ENCODE measurements at regions not wholly inside any gene's neighbourhood (a gene's known extent, or its start where the extent isn't known, plus 50 kb on each side); places are given as distances from the start of the nearest gene placed in this dataset.

DNA sequence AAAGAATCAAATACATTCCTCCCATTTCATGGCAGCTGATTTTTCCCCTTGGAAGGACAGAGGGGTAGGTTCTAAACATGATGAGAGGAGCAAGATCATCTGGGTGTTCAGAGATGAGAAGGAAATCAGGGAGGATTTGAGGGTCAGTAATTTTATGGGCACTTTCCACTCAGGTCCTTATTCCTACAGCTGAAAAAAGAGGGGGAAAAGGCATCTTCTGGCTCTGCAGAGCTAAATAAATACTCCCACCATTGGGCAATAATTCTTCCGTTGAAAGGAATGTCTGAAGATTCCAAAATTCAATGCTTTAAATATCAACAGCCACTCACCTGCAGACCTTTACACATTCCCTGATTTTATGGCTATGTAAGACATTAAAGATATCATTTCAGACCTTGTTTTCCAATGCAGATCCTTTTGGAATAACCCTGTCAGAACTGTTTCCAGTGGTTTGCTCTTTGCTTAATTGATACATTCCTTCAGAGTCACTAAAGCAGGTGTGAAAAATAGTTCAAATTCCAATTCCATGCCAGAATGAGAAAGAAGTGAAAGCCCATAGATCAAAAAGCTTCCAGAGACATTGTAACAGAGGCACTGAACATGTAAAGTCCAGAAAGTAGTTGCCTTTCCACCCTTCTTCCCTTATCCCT is 233.3 kb upstream of the KRR1 start:
- TF ChIP-seq, protein P1, sequence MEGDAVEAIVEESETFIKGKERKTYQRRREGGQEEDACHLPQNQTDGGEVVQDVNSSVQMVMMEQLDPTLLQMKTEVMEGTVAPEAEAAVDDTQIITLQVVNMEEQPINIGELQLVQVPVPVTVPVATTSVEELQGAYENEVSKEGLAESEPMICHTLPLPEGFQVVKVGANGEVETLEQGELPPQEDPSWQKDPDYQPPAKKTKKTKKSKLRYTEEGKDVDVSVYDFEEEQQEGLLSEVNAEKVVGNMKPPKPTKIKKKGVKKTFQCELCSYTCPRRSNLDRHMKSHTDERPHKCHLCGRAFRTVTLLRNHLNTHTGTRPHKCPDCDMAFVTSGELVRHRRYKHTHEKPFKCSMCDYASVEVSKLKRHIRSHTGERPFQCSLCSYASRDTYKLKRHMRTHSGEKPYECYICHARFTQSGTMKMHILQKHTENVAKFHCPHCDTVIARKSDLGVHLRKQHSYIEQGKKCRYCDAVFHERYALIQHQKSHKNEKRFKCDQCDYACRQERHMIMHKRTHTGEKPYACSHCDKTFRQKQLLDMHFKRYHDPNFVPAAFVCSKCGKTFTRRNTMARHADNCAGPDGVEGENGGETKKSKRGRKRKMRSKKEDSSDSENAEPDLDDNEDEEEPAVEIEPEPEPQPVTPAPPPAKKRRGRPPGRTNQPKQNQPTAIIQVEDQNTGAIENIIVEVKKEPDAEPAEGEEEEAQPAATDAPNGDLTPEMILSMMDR (IDR thresholded peaks at IDR 0.05; ENCODE audit: poor library complexity, severe bottlenecking), result no peak
- no peak for TF ChIP-seq EZH2 (IDR thresholded peaks at IDR 0.05; ENCODE audit: borderline replicate concordance, insufficient read depth, low read length, poor library complexity, severe bottlenecking)
- TF ChIP-seq RAD21 (conservative IDR thresholded peaks at IDR 0.05), result no peak
- TF ChIP-seq, protein P2, sequence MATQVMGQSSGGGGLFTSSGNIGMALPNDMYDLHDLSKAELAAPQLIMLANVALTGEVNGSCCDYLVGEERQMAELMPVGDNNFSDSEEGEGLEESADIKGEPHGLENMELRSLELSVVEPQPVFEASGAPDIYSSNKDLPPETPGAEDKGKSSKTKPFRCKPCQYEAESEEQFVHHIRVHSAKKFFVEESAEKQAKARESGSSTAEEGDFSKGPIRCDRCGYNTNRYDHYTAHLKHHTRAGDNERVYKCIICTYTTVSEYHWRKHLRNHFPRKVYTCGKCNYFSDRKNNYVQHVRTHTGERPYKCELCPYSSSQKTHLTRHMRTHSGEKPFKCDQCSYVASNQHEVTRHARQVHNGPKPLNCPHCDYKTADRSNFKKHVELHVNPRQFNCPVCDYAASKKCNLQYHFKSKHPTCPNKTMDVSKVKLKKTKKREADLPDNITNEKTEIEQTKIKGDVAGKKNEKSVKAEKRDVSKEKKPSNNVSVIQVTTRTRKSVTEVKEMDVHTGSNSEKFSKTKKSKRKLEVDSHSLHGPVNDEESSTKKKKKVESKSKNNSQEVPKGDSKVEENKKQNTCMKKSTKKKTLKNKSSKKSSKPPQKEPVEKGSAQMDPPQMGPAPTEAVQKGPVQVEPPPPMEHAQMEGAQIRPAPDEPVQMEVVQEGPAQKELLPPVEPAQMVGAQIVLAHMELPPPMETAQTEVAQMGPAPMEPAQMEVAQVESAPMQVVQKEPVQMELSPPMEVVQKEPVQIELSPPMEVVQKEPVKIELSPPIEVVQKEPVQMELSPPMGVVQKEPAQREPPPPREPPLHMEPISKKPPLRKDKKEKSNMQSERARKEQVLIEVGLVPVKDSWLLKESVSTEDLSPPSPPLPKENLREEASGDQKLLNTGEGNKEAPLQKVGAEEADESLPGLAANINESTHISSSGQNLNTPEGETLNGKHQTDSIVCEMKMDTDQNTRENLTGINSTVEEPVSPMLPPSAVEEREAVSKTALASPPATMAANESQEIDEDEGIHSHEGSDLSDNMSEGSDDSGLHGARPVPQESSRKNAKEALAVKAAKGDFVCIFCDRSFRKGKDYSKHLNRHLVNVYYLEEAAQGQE (IDR thresholded peaks at IDR 0.05; ENCODE audit: borderline replicate concordance), result no peak
- no peak for TF ChIP-seq SMC3 (conservative IDR thresholded peaks at IDR 0.05; ENCODE audit: poor library complexity)
- no peak for TF ChIP-seq TAF1 (IDR thresholded peaks at IDR 0.05; ENCODE audit: low read depth)
- TF ChIP-seq POLR2AphosphoS5 (IDR thresholded peaks at IDR 0.05), result no peak
- TF ChIP-seq MXI1 (conservative IDR thresholded peaks at IDR 0.05; ENCODE audit: poor library complexity, severe bottlenecking), result no peak
- no peak for TF ChIP-seq EP300 (conservative IDR thresholded peaks at IDR 0.05; ENCODE audit: poor library complexity, severe bottlenecking)

All from neural cell (in vitro differentiated cells).